Psoas muscle (tissue), 7 donors: ENCODE measurements at regions not wholly inside any gene's neighbourhood (a gene's known extent, or its start where the extent isn't known, plus 50 kb on each side); places are given as distances from the start of the nearest gene placed in this dataset.

Experiments
- ATAC-seq, 4 donors: fragments of 200-7000 bp; cut with Tn5 transposase; one replicate each; pipeline ENCODE4 v1.9.1; 2020; ENCODE audit warnings: moderate library complexity in 3 of 4, mild to moderate bottlenecking in 2 of 4
- DNase-seq, 2 donors: peaks; one replicate each; pipeline ENCODE4 v3.0.0-alpha.2; 2020
- H3K27ac ChIP-seq: fragments of 200-600 bp; one replicate; pipeline ENCODE4 v1.8.0; 2022
- H3K27me3 ChIP-seq, 3 donors: fragments of 200-600 bp in 1 of 3; one replicate each; pipeline versions ENCODE4 v1.6.1 to v1.8.0; 2013 to 2022; ENCODE audit warnings: low read length in 2 of 3, mild to moderate bottlenecking in 2 of 3, moderate library complexity in 1 of 3; ENCODE audit not compliant: insufficient read depth in 3 of 3
- H3K36me3 ChIP-seq, 2 donors: fragments of 200-600 bp in 1 of 2; one replicate each; pipeline versions ENCODE4 v1.6.1 to v1.8.0; 2013 to 2022; ENCODE audit warnings: low read depth in 1 of 2, mild to moderate bottlenecking in 1 of 2, moderate library complexity in 1 of 2; ENCODE audit not compliant: insufficient read depth in 1 of 2
- H3K4me1 ChIP-seq: fragments of 200-600 bp; one replicate; pipeline ENCODE4 v1.8.0; 2022
- H3K4me3 ChIP-seq: fragments of 200-600 bp; one replicate; pipeline ENCODE4 v1.8.0; 2022; ENCODE audit warnings: mild to moderate bottlenecking
- H3K9me3 ChIP-seq: fragments of 200-600 bp; one replicate; pipeline ENCODE4 v1.8.0; 2022
- CTCF ChIP-seq: fragments of 200-600 bp; IDR thresholded peaks from one replicate; pipeline ENCODE4 v1.8.0; 2022; ENCODE audit warnings: antibody characterized with exemption
- WGBS, 3 donors: extraction: QIAGEN DNeasy Blood & Tissue Kit; methylation state at CpG; one replicate each; pipeline versions ENCODE4 v1.1.6 to v1.1.7; 2013; 5-methylcytosine and 5-hydroxymethylcytosine counted together
- intact Hi-C, 2 donors: fragments of 100-400 bp; cut with DNase I; formaldehyde crosslinking; loops; one replicate each; pipeline versions ENCODE4 v1.11.0 to v1.14.2; 2022
- donor health status: healthy with polysubstance abuse.
- donor health status: DM: no; HTN: no; CAD: no; lungs with moderate emphysema.
- donor health status: Bipolar disorder and iron deficiency.
- donor health status: healthy.
- donor health status: DM: yes; HTN: yes; CAD: no.
- donor health status: DM: no; HTN: no; CAD: no.
- donor health status: DM: yes; HTN: yes; CAD: no.

- H3K27ac ChIP-seq = no peak overlapping the region
- ATAC-seq (no peak), DNase-seq (no peak)
- no peak overlapping the region for H3K4me3 ChIP-seq
- H3K36me3 ChIP-seq = no peaks in the 10 kb centered on the region
- TF ChIP-seq CTCF = no peak
- H3K4me1 ChIP-seq = peaks cover 3% of the 10 kb centered on the region
- H3K27me3 ChIP-seq = peaks cover 0 to 2% (median 0%) of the 10 kb centered on the region in 3 donors
- 79 to 81% (median 79%) methylated on average over 17 to 18 of the region's 18 CpGs for WGBS, 3 donors
- H3K9me3 ChIP-seq = no peaks in the 10 kb centered on the region
- intact Hi-C loops = no loop called here
Observed at GRCh38 chr15:75109021-75109735, 85.8 kb downstream of the PPCDC start.

- Histone ChIP-seq H3K4me3 (no peak overlapping the region), H3K9me3 (no peaks in the 10 kb centered on the region), H3K27me3 (peaks cover 0 to 2% (median 0%) of the 10 kb centered on the region in 3 donors), H3K4me1 (peaks cover 3% of the 10 kb centered on the region), H3K27ac (no peak overlapping the region), H3K36me3 (no peaks in the 10 kb centered on the region)
- no peak for DNase-seq
- 77 to 84% (median 80%) methylated on average over 7 of the region's 7 CpGs for WGBS, 3 donors
- TF ChIP-seq CTCF = no peak
- intact Hi-C loops = loop anchor here in 1 of 2 donors (5.0 kb wide), 1 partner anchor 47 kb away; no protein-coding TSS in a partner anchor
- no peak for ATAC-seq
Observed at GRCh38 chr15:75109736-75110130, 86.3 kb downstream of the PPCDC start.

- Histone ChIP-seq H3K27me3 (no peaks in the 10 kb centered on the region), H3K27ac (no peak overlapping the region), H3K9me3 (no peaks in the 10 kb centered on the region), H3K4me1 (peaks cover 3% of the 10 kb centered on the region), H3K36me3 (no peaks in the 10 kb centered on the region), H3K4me3 (no peak overlapping the region)
- no peak for TF ChIP-seq CTCF
- 87 to 93% (median 87%) methylated on average over 4 of the region's 4 CpGs for WGBS, 3 donors
- no peak for ATAC-seq
- intact Hi-C loops = loop anchor here in 1 of 2 donors (5.0 kb wide), 1 partner anchor 50 kb away; no protein-coding TSS in a partner anchor
- no peak for DNase-seq
Observed at GRCh38 chr15:75112278-75112847, 89.0 kb downstream of the PPCDC start.

GRCh38 chr15:75112848-75113492, 88.7 kb upstream of the C15orf39 start:
- H3K27me3 ChIP-seq = no peaks in the 10 kb centered on the region
- TF ChIP-seq CTCF = no peak
- no peak overlapping the region for H3K4me3 ChIP-seq
- no peak overlapping the region for H3K27ac ChIP-seq
- H3K36me3 ChIP-seq = no peaks in the 10 kb centered on the region
- DNase-seq = no peak
- no peaks in the 10 kb centered on the region for H3K9me3 ChIP-seq
- intact Hi-C loops = loop anchor here in 1 of 2 donors (5.0 kb wide), 1 partner anchor 51 kb away; no protein-coding TSS in a partner anchor
- H3K4me1 ChIP-seq = peaks cover 2% of the 10 kb centered on the region
- 42 to 50% (median 45%) methylated on average over 3 of the region's 3 CpGs for WGBS, 3 donors
- ATAC-seq = no peak
